HG03097 (cell line): ENCODE measurements at regions not wholly inside any gene's neighbourhood (a gene's known extent, or its start where the extent isn't known, plus 50 kb on each side); places are given as distances from the start of the nearest gene placed in this dataset.
"Not testable (repeated sequence)": the region's sequence is repeated elsewhere in the genome, so short reads cannot be mapped to it uniquely, and the experiment has no call there.

Source experiments
- ATAC-seq: cut with Tn5 transposase; IDR thresholded peaks from one replicate; pipeline ENCODE4 v1.9.1; 2021; ENCODE audit not compliant: unreplicated experiment, low FRiP score

DNA sequence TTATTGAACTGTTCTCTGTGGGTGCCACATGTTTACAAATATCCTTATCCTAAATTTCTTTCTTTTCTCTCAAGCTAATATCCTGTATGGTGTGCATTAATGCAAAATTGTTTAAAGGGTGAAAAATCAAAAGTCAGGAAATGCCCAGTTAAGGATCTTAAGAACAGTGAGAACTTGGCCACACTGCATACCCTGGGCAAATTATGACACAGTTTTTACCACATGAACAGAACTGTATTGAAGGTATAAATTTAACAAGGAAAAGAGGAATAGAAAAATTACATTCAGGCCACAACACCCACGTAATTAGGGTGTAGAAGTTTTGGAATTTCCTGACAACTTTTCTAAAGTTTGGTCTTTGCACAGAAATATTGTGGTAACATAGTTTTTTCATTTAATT is 94.4 kb upstream of the HCCS start:
- ATAC-seq, result no peak

DNA sequence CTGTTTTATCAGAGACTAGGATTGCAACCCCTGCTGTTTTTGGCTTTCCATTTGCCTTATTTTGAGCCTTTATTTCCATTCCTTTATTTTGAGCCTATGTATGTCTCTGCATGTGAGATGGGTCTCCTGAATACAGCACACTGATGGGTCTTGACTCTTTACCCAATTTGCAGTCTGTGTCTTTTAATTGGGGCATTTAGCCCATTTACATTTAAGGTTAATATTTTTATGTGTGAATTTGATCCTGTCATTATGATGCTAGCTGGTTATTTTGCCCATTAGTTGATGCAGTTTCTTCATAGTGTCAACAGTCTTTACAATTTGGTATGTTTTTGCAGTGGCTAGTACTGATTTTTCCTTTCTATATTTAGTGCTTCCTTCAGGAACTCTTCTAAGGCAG is 88.5 kb upstream of the HCCS start:
- ATAC-seq, result not testable (repeated sequence)

DNA sequence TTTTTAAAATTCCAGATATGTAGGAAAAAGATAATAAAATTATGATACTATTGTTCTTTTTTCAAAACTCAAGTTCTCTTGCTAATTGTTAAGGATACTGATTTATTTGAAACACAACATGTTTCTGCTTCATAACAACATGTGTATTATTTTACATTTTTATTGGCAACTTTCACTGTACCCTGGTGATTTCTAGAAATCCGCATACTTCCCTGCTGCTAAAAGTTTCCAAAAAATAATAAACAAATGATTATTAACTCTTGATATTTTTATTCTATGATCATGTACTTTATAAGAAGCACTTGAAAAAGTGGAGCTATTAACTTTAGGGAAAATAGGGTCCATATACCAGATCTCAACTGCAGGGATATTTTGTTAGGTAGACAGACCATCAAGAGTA is 71.2 kb upstream of the HCCS start:
- no peak for ATAC-seq

DNA sequence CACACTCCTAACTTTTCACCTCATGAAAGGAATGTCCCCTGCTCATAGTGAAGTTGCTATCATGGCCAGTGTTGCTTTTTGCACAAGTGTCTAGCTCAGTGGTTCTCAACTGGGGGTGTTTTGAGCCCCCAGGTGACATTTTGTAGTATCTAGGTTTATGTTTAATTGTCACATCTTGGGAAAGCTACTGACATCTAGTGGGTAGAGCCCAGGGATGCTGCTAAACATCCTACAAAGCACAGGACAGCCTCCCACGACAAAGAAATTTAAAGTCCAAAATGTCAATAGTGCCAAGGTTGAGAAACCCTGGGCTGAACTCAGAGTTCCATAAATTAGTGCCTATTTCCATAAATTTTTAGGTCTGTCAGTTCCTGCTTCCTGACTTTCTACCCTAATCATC is 70.7 kb upstream of the HCCS start:
- ATAC-seq, result no peak

DNA sequence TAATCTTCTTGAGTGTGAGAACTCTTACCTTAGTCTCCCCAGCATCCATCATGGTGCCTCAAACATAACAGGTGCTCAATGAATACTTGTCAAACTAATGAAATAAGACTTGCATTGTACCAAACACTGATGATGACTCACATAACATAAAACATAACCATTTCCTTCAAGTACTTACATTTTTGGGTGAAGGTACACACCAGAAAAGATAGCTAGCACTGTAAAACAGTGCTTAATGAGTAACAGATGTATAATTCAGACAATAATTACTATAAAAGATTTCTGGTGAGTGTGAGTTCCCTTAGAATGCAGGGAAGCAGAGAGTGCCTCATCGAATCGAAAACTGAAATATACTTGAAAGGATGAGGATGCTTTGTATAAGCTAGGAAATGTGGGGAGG is 70.1 kb upstream of the HCCS start:
- no peak for ATAC-seq

DNA sequence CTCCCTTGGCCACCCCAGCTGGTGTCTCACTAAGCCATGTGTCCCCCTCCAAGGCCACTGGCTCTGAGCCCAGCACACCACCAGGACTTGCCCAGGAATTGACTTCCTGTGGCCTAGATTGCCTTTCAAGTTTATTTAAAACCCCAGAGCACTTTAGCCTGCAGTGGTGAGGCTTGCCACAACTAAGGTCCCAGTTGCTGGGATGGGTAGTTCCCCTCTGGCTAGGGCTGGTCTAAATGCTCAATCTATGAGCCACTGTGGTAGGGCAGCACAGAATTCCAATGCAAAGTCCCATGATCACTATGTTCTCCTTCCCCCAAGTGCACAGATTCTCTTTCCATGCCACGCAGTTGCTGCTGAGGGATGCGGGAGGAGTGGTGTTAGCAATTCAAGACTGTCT is 61.1 kb upstream of the HCCS start:
- ATAC-seq, result no peak

DNA sequence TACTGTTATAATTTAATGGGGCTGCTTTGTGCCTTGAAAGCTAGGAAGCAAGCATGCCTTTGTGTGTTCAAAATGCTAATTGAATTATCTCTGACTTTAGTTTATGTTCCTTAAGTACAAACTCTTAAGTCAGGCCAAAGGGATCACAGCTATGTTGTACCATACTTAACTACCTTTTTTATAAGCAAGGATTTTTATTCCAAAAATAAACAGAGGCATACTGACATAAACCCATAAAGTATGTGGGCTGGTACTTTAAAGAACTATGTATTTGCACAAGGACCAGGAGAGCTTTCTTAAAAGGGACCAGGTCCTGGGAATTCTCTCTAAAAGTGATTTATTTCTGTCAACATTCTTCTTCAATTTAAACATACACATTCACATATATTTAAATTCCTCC is 57.8 kb upstream of the HCCS start:
- ATAC-seq, result no peak

DNA sequence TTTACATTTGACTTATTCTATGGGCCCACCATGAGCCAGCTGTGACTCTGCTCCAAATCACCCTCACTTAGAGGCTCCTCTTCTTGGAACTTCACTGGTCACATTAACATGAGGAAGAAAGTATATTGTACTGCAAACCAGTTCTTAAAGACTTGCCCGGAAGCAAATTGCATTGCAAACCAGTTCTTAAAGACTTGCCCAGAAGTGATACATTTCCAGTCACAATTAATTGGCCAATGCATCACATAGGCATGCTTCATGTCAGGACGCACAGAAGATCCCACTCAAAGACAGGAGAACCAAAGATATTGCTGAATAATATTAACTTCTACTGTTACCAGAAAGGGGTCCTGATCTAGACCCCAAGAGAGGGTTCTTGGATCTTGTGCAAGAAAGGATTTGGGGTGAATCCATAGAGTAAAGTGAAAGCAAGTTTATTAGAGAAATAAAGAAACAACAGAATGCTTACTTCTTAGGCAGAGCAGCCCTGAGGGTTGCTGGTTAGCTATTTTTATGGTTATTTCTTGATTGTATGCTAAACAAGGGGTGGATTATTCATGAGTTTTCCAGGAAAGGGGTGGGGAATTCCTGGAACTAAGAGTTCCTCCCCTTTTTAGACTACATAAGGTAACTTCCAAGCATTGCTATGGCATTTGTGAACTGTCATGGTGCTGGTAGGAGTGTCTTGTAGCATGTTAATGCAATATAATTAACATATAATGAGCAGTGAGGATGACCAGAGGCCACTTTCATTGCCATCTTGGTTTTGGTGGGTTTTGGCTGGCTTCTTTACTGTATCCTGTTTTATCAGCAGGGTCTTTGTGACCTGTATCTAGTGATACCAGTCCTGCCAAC is 54.6 kb upstream of the HCCS start:
- ATAC-seq, result no peak

DNA sequence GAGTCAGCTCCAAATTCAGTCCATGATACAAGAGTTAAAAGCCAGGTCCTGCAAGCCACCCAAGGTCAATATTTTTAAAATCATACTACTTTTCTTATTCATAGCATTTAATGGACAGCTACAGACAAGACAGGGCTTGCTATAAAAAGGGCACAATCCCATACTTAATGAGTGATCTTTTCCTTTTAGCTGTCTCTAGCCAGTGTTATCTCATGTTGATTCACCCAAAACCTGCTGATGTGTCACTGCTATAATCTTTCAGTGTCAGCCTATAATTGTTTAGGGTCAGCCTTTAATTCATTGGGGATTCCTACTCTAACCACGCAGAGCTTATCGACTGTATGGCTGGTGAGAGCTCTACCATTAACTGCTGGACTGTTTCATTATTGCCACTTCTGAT is 51.2 kb upstream of the HCCS start:
- ATAC-seq, result no peak
